ENCODE measurements at regions not wholly inside any gene's neighbourhood (a gene's known extent, or its start where the extent isn't known, plus 50 kb on each side); places are given as distances from the start of the nearest gene placed in this dataset.

DNA sequence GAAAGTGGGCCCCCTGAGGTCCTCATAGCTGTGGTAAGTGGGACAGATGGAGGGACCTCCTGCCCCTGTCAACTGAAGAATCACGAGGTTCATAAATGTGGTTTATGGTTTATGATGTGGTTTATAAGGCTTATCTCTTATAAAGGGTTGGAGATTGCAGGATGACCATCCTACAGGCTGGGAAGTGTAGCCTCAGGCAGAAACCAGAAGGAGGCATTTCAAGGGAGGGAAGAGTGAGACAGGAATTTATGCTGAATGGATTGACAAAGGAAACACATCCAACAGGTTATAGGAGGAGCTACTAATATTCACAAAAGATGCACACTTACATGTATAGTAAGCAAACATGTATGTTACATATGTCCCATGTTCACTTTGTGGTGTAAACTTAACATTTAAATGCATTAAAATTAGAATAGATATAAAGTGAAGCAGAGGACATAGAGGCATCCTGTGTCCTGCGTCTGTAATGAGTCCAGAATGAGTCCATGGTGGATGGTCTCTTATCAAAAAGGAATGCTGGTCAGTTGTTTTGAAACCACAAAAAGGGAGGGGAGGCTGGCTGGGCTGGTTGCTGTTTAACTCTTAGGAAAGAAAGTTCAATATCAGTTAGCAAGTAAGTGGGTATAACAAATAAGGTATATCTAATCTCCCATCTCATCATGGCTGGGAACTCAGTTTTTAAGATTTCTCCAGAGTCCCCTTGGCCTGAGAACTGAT, 149.0 kb upstream of the RMST start:
- no peak for DNase-seq
- intact Hi-C loops (cut with DNase I): no loop called here

DNA sequence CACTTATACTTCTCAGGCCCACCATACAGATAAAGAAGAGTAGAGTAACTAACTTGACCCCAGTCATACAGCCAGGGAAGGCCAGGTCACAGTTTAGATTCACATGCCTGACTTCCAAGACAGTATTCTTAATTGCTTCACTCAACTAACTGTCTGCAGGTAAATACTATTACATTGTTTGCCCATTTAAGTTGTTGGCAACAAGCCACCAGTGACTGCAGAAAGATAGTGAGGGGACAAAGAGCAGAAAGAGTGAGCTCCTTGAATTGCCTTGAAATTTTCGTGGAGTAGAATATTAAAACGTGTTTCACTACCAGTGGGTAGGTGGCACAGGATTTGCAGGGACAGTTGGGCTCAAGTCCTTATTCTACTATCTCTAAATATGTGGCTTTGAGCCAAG, 146.3 kb upstream of the RMST start:
- intact Hi-C loops (cut with DNase I): no loop called here
- DNase-seq: no peak

DNA sequence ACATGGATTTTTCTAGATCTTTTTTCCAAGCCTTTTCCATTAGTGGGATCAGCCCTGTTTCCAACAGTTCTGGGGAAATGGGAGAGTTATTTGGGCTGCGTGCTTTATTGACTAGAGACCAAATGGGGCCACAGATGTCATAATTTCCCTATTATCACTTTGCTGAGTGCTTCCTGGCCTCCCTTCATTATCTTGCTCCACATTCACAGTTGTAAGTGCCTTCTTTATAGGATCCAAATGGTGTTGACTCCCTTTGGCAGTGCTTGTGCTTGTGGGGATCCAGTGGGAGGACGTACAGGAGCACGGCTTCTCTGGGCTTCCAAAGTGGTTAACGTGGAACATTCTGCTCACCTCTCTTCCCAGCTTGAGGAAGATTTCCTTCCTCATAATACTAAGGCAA, 141.0 kb upstream of the RMST start:
- DNase-seq: no peak
- intact Hi-C loops (cut with DNase I): no loop called here

DNA sequence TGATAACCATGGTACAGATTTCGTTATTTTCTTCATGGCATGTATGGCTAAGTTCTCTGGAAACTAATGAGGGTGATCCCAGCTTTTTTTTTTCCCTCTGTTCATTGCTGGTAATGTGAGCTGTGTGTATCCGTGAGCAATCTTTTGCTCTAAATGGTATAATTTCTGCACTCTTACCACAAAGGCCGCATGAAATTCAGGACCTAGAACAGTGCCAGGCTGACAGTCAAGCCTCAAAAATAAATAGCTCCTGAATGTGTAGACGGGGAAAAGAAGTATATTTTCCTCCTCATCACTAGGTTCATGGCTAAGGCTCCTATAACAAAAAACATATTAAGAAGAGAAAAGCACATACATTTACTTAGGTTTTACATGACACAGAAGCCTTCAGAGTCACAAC, 140.2 kb upstream of the RMST start:
- intact Hi-C loops (cut with DNase I): no loop called here
- DNase-seq: no peak

DNA sequence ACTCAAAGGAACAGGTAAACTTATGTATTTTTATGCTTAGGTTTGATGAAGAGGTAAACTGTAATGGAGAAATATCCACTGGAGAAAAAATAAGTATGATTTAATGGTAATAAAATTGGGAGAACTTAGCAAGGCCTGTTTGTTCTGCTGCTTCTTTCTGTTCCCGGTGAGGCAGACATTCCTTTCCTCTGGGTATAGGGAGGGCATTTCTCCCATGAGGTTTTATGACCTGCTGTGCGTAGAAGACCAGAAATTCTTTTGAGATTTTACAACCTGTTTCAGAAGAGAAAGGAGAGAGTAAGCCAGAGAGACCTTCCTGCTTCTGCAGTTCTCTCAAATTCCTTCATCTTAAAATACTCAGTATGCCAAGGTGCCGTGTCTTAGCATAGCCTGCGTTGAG, 139.4 kb upstream of the RMST start:
- no peak for DNase-seq
- intact Hi-C loops (cut with DNase I): no loop called here

DNA sequence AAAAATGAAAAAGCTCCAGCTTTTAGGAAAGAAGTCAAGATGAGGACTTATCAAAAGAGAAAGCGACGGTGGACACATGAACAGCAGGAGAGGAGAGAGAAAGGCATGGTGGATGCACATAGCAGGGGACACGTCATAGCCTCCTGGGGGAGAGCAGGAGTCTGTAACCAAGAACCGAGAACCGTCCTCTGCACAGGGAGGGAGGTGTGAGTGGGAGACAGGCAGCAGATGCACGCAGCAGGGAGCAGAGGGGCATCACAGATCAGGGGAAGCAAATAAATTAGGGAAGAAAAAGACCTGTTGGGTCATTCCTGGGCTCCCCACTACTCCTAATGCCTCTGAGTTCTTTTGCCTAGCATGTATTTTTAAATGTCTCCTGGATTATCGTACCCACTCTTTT, 138.1 kb upstream of the RMST start:
- intact Hi-C loops (cut with DNase I): no loop called here

DNA sequence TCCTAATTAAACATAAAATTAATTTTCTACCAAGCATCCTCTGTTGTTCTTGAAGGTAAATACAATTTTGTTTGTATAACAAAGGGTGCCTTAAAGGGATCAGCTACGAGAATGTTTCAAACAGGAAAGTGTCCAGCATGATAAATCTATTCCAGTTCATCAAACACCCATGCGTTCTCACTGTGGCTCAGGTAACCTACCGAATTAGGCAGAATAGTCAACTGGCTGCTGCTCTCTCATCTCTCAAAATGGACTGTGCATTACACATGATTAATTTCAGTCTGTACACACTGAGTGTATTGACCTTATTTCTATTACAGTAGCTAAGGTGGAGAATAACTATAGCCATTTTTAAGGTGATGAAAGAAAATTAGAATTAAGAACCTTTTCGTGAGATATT, 127.5 kb upstream of the RMST start:
- intact Hi-C loops (cut with DNase I): no loop called here

More for the DNA sequence above, 138.1 kb upstream of the RMST start:
- DNase-seq: peak in 1 of 10 donors; percentile 59

DNA sequence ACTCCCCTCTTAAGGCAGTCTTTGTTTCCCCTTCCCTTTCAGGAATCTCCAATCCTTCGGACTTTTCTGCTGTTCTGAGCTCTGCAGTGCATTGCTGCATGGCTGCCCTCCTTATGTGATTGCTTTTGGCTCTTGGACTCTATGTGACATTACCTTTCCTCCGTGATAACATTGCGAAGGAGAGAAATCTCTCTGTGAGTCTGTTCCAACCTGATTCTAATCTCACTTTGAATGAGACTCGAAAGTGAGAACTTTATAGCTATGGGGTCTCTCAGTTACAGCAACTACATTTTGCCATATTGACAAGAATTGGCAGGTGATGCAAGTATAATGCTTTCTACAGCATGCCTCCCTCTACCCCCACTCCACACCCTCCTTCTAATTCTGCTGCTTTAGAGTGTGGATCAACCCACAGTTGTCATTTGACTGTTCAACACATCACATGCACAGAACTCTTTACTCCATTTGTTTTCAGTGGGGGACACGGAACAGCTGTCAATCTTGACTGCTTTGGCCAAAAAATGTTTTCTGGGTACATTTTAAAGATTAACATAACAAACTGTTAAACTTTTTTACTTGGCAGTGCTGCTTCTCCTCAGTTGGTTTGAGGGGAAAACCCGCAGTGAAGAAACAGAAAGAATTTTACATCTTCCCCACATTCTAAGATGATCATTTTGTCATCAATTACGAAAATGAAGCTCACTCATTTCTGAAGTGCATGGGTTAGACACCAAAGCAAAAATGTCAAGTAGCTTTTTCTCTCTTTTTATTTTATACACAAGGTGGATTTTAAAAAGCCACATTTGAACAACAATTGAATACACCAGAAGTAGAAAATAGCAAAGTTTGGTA, 125.5 kb upstream of the RMST start:
- intact Hi-C loops (cut with DNase I): no loop called here

More for the DNA sequence above, 127.5 kb upstream of the RMST start:
- DNase-seq: no peak

DNA sequence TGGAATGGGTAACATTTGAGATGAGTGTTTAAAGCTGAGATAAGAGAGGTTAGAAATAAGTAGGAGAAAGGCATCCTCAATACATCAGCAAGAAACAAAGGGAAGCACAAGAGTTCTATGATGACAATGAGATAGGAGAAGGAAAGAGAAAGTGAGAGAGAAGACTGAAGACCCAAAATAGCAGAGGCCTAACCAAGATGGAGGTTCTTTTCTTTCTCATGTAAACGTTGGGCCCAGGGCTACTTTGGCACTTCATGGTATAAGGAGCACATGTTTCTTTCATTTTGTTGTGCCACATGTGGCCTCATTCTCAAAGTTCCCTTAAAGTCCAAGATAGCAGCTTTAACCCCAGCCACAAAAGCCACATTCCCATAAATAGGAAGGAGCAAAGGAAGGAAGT, 120.5 kb upstream of the RMST start:
- intact Hi-C loops (cut with DNase I): no loop called here
- DNase-seq: no peak

More for the DNA sequence above, 125.5 kb upstream of the RMST start:
- DNase-seq: no peak

DNA sequence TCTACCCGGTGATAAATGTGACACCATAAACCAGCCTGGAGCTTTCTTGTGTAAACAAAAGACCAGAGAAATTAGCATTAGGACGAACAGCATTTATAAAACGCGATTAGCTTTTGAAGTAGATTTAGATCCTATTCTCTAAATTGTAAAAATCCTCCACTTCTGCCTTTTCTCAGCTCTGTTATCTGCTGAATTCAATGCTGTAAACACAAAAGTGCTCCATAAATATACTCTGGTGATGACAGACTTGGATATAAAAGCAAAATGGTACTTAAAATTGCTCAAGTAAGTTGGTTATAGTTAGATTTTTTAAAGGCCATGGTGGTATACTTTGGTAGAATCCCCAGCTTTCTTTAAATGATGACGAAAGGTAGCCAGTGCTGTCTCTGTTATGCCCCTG, 114.6 kb upstream of the RMST start:
- intact Hi-C loops (cut with DNase I): no loop called here
- DNase-seq: no peak

DNA sequence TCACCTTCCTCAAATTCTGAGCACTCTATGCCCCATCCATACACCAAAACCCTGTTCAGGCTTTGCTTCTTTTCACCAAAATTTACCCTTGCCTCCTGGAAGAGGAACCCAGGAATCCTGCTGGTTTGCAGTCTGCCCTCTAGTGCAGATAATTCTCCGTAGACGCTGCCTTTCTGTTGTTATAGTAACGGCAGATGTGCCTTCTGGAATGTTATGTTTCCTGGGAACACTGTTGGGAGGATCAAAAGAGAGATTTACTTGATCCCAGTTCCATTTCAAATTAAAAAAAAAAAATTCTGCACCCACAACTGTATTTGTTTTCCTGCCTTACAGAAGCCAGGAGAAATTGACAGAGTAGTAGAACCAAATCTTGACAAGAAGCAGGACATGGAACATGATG, 104.2 kb upstream of the RMST start:
- intact Hi-C loops (cut with DNase I): no loop called here
- DNase-seq: no peak

DNA sequence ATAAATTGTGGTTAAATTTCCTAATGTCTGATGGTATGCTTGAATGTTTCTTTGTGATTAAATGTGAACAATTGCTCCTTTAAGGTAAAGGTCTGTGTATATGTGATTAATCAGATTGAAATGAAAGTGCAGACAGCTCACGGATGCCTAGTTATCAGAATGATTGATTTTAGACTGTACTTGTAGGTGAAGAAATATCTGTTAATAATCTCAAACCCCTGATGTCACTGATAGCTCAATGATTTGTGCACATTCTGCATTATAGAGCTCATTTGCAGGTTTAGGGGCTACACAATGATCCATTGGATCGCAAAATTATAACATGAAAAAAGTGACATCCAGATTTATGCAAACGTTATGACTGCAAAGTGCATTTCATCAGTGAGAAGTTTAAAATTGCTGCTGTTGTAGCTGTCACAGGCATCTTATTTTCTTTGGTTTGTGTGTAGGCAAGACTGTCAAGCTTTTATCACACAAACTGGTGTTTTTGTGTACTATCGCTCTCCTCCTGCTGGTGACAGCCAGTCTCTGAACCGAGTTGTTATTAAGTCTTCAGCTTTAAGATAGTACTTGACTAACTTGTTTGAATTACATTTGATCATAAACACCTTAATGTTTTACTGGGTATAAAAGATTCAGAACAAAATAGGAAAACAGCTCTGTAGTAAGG, 103.4 kb upstream of the RMST start:
- DNase-seq: no peak
- intact Hi-C loops (cut with DNase I): no loop called here

DNA sequence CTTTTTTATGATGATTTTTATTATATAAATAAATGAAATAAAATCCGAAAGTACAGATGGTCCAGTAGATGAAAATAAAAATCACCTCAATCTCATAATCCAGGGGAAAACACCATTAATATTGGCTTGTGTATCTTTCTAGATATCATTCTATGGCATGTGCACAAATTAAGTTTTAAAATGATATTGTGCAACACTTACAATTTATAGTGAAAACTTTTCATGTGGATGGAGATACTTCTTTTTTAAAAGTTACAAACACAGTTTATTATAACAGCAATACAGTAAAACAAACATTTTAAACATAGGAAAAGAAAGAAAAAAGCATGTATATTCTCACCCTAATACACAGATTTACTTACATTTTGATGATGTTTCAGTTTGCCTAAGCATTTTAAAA, 98.9 kb upstream of the RMST start:
- intact Hi-C loops (cut with DNase I): no loop called here
- DNase-seq: no peak

DNA sequence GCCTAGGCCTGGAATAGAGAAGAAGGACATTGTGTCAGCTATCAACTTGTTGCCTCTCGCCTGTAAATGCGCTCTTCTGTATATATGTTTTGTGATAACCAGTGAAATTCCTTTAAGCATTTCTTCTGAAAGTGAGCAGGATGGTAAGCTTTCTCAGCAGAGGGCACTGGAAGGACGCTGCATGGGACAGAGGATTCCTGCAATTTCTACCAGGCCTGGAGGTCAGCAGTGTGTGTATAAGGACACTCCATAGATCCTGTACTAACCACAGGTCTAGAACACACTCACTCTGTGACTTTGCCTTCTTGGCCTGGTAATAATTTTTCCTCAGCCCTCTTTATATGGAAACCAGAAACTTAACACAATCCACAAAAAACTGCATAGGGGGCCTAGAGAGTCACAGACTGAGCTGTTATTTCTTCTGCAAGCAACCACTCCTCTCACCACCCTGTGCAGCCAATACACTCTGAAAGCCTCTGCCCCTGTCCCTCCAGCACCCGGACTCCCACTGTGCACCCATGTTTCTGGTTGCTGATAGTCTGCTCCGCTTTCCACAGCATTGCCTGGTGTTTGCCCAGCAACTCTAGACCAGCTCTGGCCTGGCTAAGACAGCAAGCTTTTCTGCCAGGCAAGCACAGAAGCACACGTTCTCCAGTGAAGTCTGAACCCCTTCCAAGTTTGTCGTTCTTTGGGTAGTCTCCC, 94.0 kb upstream of the RMST start:
- DNase-seq: peak in 1 of 10 donors; percentile 30
- intact Hi-C loops (cut with DNase I): no loop called here

DNA sequence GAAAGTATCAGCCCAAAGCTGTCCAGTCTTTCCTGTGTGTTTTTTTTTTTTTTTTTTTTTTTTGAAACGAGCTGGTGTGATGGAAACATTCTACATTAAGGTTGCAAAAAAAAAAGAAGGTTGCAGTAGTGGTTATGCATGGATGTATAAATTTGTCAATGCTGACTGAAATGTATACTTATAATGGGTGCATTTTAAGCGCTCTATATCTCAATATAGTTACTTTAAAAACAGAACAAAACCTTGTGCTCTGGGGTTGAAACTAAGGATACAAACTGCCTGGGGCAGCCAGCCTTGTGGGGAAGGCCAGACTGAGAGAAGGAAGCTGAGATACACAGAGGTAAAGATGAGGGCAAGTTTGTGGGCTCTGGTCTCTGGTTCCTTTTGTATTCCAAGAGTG, 87.3 kb upstream of the RMST start:
- no peak for DNase-seq
- intact Hi-C loops (cut with DNase I): no loop called here

DNA sequence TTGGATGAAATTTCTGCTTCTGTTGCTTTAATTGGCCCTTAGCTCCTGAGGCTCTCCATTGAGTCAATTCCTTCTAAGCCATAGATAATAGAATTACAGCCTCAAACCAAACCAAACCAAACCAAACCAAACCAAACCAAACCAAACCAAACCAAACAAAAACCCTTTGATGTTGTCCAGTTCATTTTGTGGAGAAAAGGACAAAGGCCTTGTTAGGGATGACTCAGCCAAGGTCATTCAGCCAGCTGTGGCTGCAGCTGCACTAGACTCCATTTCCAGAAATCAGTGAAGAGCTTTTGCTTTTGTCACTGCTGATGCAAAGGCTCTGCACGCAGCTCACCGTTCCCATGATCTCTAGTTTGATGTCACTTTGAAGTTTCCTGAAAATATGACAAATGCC, 82.2 kb upstream of the RMST start:
- no peak for DNase-seq
- intact Hi-C loops (cut with DNase I): no loop called here

DNA sequence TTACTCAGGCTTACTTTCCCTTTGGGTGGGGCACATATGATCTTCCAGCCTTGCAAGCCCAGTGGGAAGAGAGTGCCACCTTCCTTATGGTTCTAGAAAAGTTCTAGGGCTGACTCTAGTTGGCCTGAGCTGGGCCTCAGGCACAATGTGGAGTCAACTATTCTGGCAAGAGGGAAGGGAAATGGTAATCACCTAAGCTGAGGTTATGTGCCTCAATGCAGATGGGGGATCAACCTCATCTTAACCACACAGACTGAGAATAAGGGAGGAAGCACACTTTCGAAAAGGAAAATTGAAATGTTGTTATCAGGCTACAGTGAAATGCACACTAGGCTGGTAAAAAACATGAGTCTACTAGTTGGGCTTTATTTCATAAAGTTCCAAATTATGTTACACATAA, 77.5 kb upstream of the RMST start:
- intact Hi-C loops (cut with DNase I): no loop called here
- no peak for DNase-seq

DNA sequence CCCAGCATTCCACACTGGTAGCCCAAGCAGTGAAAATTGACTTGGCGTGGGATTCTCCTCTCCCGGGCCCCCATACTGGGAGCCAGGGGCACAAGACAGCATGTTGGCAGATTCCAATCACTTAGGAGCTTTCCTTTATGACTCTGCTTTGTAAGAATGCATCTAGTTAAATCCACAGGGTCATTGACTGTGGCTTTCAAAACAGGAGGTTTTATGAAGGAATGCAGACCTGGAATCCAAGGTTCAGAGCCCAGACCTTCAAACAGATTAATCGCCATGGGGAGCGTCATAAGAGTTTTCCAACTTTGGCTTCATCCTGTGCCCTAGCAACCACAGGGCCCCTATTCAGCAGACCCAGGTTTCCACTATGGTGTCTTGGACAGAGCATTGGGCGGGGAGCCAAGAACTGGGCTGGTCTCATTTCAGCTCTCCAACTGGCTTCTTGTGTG, 76.4 kb upstream of the RMST start:
- peak in 5 of 10 donors; percentile 4 to 81 (median 31) for DNase-seq

DNA sequence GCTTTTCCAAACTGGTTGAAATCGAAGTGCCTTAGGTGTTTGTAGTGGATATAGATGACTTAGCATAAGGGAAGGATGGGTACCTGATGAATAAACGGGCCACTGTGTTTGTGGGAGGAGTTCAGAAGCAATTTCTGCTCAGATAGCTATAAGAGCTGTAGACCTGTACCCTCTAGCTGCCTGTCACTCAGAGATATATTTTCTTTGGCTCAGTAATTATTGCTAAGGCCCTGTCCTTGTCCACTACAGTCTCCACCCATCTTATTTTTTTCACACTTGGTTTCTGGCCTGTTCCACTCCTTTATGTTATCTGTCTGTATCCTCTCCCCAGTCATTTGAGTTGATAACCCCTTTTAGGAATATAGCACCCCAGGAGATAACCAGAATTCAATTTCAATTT, 74.8 kb upstream of the RMST start:
- intact Hi-C loops (cut with DNase I): no loop called here
- DNase-seq: no peak

More for the DNA sequence above, 76.4 kb upstream of the RMST start:
- intact Hi-C loops (cut with DNase I): no loop called here

DNA sequence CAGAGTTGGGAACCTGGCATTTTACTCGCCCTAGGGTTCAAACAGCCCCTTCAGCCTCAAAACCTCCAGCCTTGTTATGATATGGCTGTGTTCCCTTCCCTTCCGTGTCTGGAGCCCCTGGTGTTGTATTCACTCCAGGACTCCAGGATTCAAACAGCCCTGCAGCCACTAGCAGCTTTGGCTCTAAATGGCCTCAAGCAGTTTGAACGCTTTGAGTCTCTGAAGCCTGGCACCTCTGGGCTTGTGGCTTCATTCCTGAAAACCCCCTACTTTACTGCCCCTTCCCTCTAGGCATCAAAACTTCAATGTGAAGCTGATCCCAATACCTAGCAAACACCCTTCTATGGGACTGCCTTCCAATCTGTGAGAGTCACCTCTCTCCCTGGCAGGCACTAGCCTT, 67.9 kb upstream of the RMST start:
- intact Hi-C loops (cut with DNase I): no loop called here
- no peak for DNase-seq

DNA sequence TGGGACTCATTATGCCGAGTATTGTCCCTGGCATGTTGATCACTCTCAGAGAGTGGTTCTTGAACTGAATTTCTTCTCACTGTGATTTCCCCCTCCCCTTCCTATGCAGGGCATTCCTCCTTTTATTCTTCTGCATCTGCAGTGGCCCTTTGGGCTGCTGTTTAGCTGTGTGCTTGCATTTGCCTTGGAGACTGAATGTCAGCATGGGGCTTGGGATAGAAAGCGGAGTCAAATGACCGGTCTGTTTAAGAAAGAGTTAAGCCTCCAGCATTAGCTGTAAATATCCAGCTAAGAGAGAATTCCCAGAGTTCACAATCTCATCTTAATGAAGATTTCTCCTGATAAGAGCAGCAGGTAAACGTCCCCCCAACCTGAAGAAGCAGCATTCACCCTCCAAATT, 65.6 kb upstream of the RMST start:
- intact Hi-C loops (cut with DNase I): no loop called here
- no peak for DNase-seq

Data from posterior cingulate gyrus (tissue), 11 donors.